CD14-positive monocyte (primary cell): ENCODE measurements at regions not wholly inside any gene's neighbourhood (a gene's known extent, or its start where the extent isn't known, plus 50 kb on each side); places are given as distances from the start of the nearest gene placed in this dataset.

Source experiments
- DNase-seq, 3 donors: peaks; one replicate each; pipeline ENCODE4 v3.0.0-alpha.2; 2011 to 2022
- H2AFZ ChIP-seq: 2 replicates; pipeline ENCODE4 v1.6.0; 2012; ENCODE audit warnings: mild to moderate bottlenecking, low read depth, low read length, inconsistent platforms; ENCODE audit not compliant: insufficient read depth, poor library complexity, severe bottlenecking
- H3K27ac ChIP-seq, 2 donors: 1 replicate in 1 of 2; 2 replicates in 1 of 2; pipeline ENCODE4 v1.5.1; 2012 to 2013; ENCODE audit warnings: low read length in 2 of 2, control low read depth in 1 of 2, inconsistent platforms in 1 of 2, low read depth in 1 of 2, mild to moderate bottlenecking in 1 of 2
- H3K27me3 ChIP-seq, 2 donors: one replicate each; pipeline versions ENCODE4 v1.6.0 to v1.6.1; 2011 to 2013; ENCODE audit warnings: low read length in 2 of 2; ENCODE audit not compliant: control insufficient read depth in 2 of 2, insufficient read depth in 2 of 2
- H3K36me3 ChIP-seq, 2 donors: replicated peaks in 1 of 2; 1 replicate in 1 of 2; 2 replicates in 1 of 2; pipeline versions ENCODE4 v1.5.1 to v1.6.1; 2012 to 2013; ENCODE audit warnings: low read length in 2 of 2, control low read depth in 1 of 2, inconsistent platforms in 1 of 2, mild to moderate bottlenecking in 1 of 2; ENCODE audit not compliant: insufficient read depth in 2 of 2, control insufficient read depth in 1 of 2
- H3K4me1 ChIP-seq, 2 donors: 1 replicate in 1 of 2; 2 replicates in 1 of 2; pipeline versions ENCODE4 v1.5.1 to v1.6.1; 2012 to 2013; ENCODE audit warnings: low read length in 2 of 2, control low read depth in 1 of 2, inconsistent platforms in 1 of 2, mild to moderate bottlenecking in 1 of 2, moderate library complexity in 1 of 2; ENCODE audit not compliant: insufficient read depth in 2 of 2, control insufficient read depth in 1 of 2
- H3K4me2 ChIP-seq: replicated peaks from 2 replicates; pipeline ENCODE3; 2012; ENCODE audit warnings: low read length, moderate library complexity, mild to moderate bottlenecking; ENCODE audit not compliant: poor library complexity, severe bottlenecking; ENCODE audit errors: extremely low read depth
- H3K4me3 ChIP-seq, 3 experiments: fragments of 200-600 bp in 1 of 3; sonication (generic) in 1 of 3; replicated peaks in 1 of 3; 1 replicate in 2 of 3; 2 replicates in 1 of 3; pipeline ENCODE4 v1.5.1; 2011 to 2013; ENCODE audit warnings: low read length in 3 of 3, mild to moderate bottlenecking in 3 of 3, control low read depth in 2 of 3, low read depth in 2 of 3, inconsistent platforms in 1 of 3, moderate library complexity in 1 of 3
- H3K79me2 ChIP-seq: 2 replicates; pipeline ENCODE4 v1.6.0; 2012; ENCODE audit warnings: mild to moderate bottlenecking, control low read depth, inconsistent platforms, low read length, moderate library complexity; ENCODE audit not compliant: insufficient read depth
- H3K9ac ChIP-seq: 2 replicates; pipeline ENCODE4 v1.6.0; 2017; ENCODE audit warnings: low read length, mild to moderate bottlenecking; ENCODE audit not compliant: insufficient read depth, poor library complexity, severe bottlenecking
- H3K9me3 ChIP-seq, 2 donors: replicated peaks in 1 of 2; 1 replicate in 1 of 2; 2 replicates in 1 of 2; pipeline versions ENCODE4 v1.5.1 to v1.6.1; 2012 to 2013; ENCODE audit warnings: low read length in 2 of 2, control low read depth in 1 of 2; ENCODE audit not compliant: control insufficient read depth in 1 of 2, insufficient read depth in 1 of 2
- H4K20me1 ChIP-seq: 2 replicates; pipeline ENCODE4 v1.6.0; 2012; ENCODE audit warnings: mild to moderate bottlenecking, low read length, control low read depth, moderate library complexity; ENCODE audit not compliant: insufficient read depth
- H3K27ac Mint-ChIP-seq, 7 donors: one replicate each; pipeline ENCODE4 v1.8.0; 2020; ENCODE audit warnings: mild to moderate bottlenecking in 7 of 7, mixed read lengths in 7 of 7, moderate library complexity in 6 of 7, inconsistent platforms in 2 of 7
- H3K27me3 Mint-ChIP-seq, 3 donors: one replicate each; pipeline ENCODE4 v1.8.0; 2021 to 2022; ENCODE audit warnings: low read depth in 3 of 3, mild to moderate bottlenecking in 3 of 3, mixed read lengths in 3 of 3, moderate library complexity in 3 of 3, inconsistent platforms in 1 of 3
- H3K36me3 Mint-ChIP-seq, 2 donors: one replicate each; pipeline ENCODE4 v1.8.0; 2020; ENCODE audit warnings: mixed read lengths in 2 of 2, inconsistent platforms in 1 of 2, mild to moderate bottlenecking in 1 of 2
- H3K4me1 Mint-ChIP-seq: one replicate; pipeline ENCODE4 v1.8.0; 2020; ENCODE audit warnings: mild to moderate bottlenecking, mixed read lengths
- H3K4me3 Mint-ChIP-seq, 2 donors: one replicate each; pipeline ENCODE4 v1.8.0; 2020; ENCODE audit warnings: mild to moderate bottlenecking in 2 of 2, mixed read lengths in 2 of 2, moderate library complexity in 1 of 2
- H3K9me3 Mint-ChIP-seq, 7 donors: one replicate each; pipeline ENCODE4 v1.8.0; 2020 to 2022; ENCODE audit warnings: mixed read lengths in 7 of 7, mild to moderate bottlenecking in 6 of 7, moderate library complexity in 6 of 7, inconsistent platforms in 2 of 7
- WGBS: methylation state at CpG from one replicate; pipeline ENCODE4 v1.1.5; 2013; ENCODE audit warnings: missing lambda C conversion rate; ENCODE audit not compliant: insufficient coverage; 5-methylcytosine and 5-hydroxymethylcytosine counted together
- intact Hi-C, 2 donors: fragments of 100-400 bp; cut with micrococcal nuclease; formaldehyde crosslinking; loops; one replicate each; pipeline versions ENCODE4 v1.15.0 to v1.15.1; 2023
- TF ChIP-seq, protein P1 (sequence below): fragments of 200-600 bp; IDR thresholded peaks from one replicate; pipeline ENCODE4 v1.8.0; 2022; ENCODE audit warnings: antibody characterized with exemption, mild to moderate bottlenecking

DNA sequence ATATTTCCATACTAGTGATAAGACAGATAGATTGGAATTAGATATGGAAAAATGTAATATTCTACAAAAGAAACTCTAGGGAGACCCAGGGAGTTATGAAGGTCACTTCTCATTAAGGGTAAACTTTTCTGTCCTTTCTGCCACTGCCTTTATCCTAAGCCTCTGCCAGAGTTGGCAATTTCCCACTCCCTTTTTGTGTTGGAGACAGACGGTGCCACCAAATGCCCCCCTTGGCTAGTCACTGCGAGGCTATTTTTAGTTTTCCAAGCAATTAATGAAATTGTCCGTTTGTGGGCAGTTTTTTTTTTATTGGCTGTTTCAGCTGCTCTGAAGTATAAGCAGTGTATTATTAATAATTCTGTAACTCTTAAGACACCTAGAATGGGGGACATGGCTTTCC lies 67.6 kb upstream of the TENM4 start:
- no peaks in the 10 kb centered on the region for H3K4me1 Mint-ChIP-seq

DNA sequence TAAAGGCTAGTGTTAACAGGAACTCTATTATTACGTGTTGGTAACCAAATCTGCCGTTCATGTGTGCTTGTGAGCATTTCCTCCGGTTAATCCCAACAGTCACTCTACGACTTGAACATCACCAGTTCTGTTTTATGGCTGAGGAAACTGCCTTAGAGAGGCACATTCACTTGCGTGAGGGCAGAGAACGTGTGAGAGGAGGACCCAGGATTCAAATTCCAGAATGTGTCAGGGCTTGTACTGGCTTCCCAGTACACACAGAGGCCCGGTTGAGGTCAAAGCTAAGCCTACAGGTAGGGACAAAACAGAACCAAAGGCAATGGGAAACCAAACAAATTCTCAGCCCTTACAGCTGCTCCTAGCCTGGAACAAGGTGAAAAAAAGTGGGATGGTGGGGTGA lies 66.9 kb upstream of the TENM4 start:
- no peak overlapping the region for H3K27ac Mint-ChIP-seq

More for the DNA sequence above, 67.6 kb upstream of the TENM4 start:
- no peak overlapping the region for H3K4me2 ChIP-seq
- Mint-ChIP-seq H3K9me3 (peaks cover 0 to 2% (median 0%) of the 10 kb centered on the region in 7 donors), H3K36me3 (no peaks in the 10 kb centered on the region), H3K4me3 (no peak overlapping the region), H3K27me3 (peaks cover 1 to 8% (median 7%) of the 10 kb centered on the region in 3 donors), H3K27ac (no peak overlapping the region)
- peaks cover 0 to 5% of the 10 kb centered on the region in 2 donors for H3K27me3 ChIP-seq
- no peaks in the 10 kb centered on the region for H3K9me3 ChIP-seq
- no peak overlapping the region for H3K4me3 ChIP-seq
- intact Hi-C loops = no loop called here
- no peaks in the 10 kb centered on the region for H4K20me1 ChIP-seq
- no peaks in the 10 kb centered on the region for H3K4me1 ChIP-seq
- no CpG with 5 or more reads among the region's 3 CpGs for WGBS
- H3K27ac ChIP-seq = no peak overlapping the region
- DNase-seq = no peak
- TF ChIP-seq, protein P1, sequence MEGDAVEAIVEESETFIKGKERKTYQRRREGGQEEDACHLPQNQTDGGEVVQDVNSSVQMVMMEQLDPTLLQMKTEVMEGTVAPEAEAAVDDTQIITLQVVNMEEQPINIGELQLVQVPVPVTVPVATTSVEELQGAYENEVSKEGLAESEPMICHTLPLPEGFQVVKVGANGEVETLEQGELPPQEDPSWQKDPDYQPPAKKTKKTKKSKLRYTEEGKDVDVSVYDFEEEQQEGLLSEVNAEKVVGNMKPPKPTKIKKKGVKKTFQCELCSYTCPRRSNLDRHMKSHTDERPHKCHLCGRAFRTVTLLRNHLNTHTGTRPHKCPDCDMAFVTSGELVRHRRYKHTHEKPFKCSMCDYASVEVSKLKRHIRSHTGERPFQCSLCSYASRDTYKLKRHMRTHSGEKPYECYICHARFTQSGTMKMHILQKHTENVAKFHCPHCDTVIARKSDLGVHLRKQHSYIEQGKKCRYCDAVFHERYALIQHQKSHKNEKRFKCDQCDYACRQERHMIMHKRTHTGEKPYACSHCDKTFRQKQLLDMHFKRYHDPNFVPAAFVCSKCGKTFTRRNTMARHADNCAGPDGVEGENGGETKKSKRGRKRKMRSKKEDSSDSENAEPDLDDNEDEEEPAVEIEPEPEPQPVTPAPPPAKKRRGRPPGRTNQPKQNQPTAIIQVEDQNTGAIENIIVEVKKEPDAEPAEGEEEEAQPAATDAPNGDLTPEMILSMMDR = no peak
- no peak overlapping the region for H3K9ac ChIP-seq
- no peak overlapping the region for H2AFZ ChIP-seq
- H3K36me3 ChIP-seq = no peaks in the 10 kb centered on the region
- no peaks in the 10 kb centered on the region for H3K79me2 ChIP-seq

More for the DNA sequence above, 66.9 kb upstream of the TENM4 start:
- H3K4me1 Mint-ChIP-seq = no peaks in the 10 kb centered on the region
- no peaks in the 10 kb centered on the region for H3K79me2 ChIP-seq
- H3K36me3 ChIP-seq = no peaks in the 10 kb centered on the region
- H3K9me3 Mint-ChIP-seq = peaks cover 0 to 2% (median 0%) of the 10 kb centered on the region in 7 donors
- peaks cover 3 to 8% (median 7%) of the 10 kb centered on the region in 3 donors for H3K27me3 Mint-ChIP-seq
- no peak overlapping the region for H3K4me2 ChIP-seq
- H3K4me1 ChIP-seq = no peaks in the 10 kb centered on the region
- no peak overlapping the region for H3K27ac ChIP-seq
- H4K20me1 ChIP-seq = no peaks in the 10 kb centered on the region
- intact Hi-C loops = no loop called here
- no peak overlapping the region for H3K4me3 ChIP-seq
- H3K27me3 ChIP-seq = peaks cover 0 to 5% of the 10 kb centered on the region in 2 donors
- DNase-seq = no peak
- TF ChIP-seq, protein P1 = no peak
- no peaks in the 10 kb centered on the region for H3K9me3 ChIP-seq
- no peaks in the 10 kb centered on the region for H3K36me3 Mint-ChIP-seq
- 50% methylated on average over 5 of the region's 7 CpGs for WGBS
- no peak overlapping the region for H3K9ac ChIP-seq
- no peak overlapping the region for H3K4me3 Mint-ChIP-seq
- H2AFZ ChIP-seq = no peak overlapping the region
